Heart left ventricle (tissue), 16 donors: ENCODE measurements at regions not wholly inside any gene's neighbourhood (a gene's known extent, or its start where the extent isn't known, plus 50 kb on each side); places are given as distances from the start of the nearest gene placed in this dataset.

ENCODE experiments used
- ATAC-seq, 4 donors: fragments of 200-7000 bp; cut with Tn5 transposase; one replicate each; pipeline ENCODE4 v1.9.1; 2020 to 2022; ENCODE audit warnings: moderate library complexity in 4 of 4, mild to moderate bottlenecking in 3 of 4, moderate number of reproducible peaks in 1 of 4
- DNase-seq, 5 donors: peaks; one replicate each; pipeline ENCODE4 v3.0.0-alpha.2; 2020
- H3K27ac ChIP-seq, 12 donors: fragments of 200-600 bp; sonication (generic) in 4 of 12; one replicate each; pipeline versions ENCODE4 v1.5.0 to v1.8.0; 2016 to 2022; ENCODE audit warnings: mild to moderate bottlenecking in 2 of 12
- H3K27me3 ChIP-seq, 9 donors: fragments of 200-600 bp; sonication (generic) in 2 of 9; one replicate each; pipeline versions ENCODE4 v1.5.1 to v1.8.0; 2016 to 2022; ENCODE audit warnings: mild to moderate bottlenecking in 3 of 9
- H3K36me3 ChIP-seq, 9 donors: fragments of 200-600 bp; sonication (generic) in 2 of 9; one replicate each; pipeline versions ENCODE4 v1.5.0 to v1.8.0; 2018 to 2022; ENCODE audit warnings: mild to moderate bottlenecking in 2 of 9
- H3K4me1 ChIP-seq, 12 donors: fragments of 200-600 bp; sonication (generic) in 4 of 12; one replicate each; pipeline versions ENCODE4 v1.5.0 to v1.8.0; 2016 to 2022; ENCODE audit warnings: mild to moderate bottlenecking in 3 of 12
- H3K4me3 ChIP-seq, 12 donors: fragments of 200-600 bp; sonication (generic) in 4 of 12; one replicate each; pipeline versions ENCODE4 v1.5.0 to v1.8.0; 2017 to 2022; ENCODE audit warnings: mild to moderate bottlenecking in 9 of 12, moderate library complexity in 4 of 12
- H3K9me3 ChIP-seq, 12 donors: fragments of 200-600 bp; sonication (generic) in 4 of 12; one replicate each; pipeline versions ENCODE4 v1.5.0 to v1.8.0; 2016 to 2022; ENCODE audit warnings: mild to moderate bottlenecking in 1 of 12
- CTCF ChIP-seq, 12 donors: fragments of 200-600 bp; sonication (generic) in 4 of 12; IDR thresholded peaks; one replicate each; pipeline versions ENCODE4 v1.5.0 to v1.8.0; 2018 to 2022; ENCODE audit warnings: antibody characterized with exemption in 12 of 12, mild to moderate bottlenecking in 5 of 12
- POLR2A ChIP-seq, 2 donors: fragments of 450-650 bp; IDR thresholded peaks; one replicate each; pipeline ENCODE4 v1.6.1; 2017; ENCODE audit warnings: antibody characterized with exemption in 2 of 2, mild to moderate bottlenecking in 2 of 2, moderate library complexity in 2 of 2
- WGBS, 4 donors: extraction: QIAGEN DNeasy Blood & Tissue Kit in 2 of 4; methylation state at CpG; one replicate each; pipeline versions ENCODE4 v1.1.5 to v1.1.7; 2013 to 2018; 5-methylcytosine and 5-hydroxymethylcytosine counted together
- intact Hi-C, 10 donors: fragments of 100-400 bp; cut with DNase I; formaldehyde crosslinking; loops; one replicate each; pipeline versions ENCODE4 v1.11.1 to v1.14.2; 2022
- donor health status: ischemic (EF 13 %, LVEDD 7.1; RV severe dilation, severe dysfunction).
- donor health status: healthy with polysubstance abuse.
- donor health status: DM: no; HTN: yes; CAD: no.
- donor health status: DM: no; HTN: no; CAD: no.
- donor health status: ischemic (EF 25% LVEDD 6.9; RV normal size, moderate dysfunction).
- donor health status: ischemic (EF 25% LVEDD 5.7; RV mildly dilated, moderate dysfunction).
- donor health status: healthy.
- donor health status: DM: yes; HTN: yes; CAD: no.
- donor health status: ischemic (EF 35%, LVEDD 5.7; RV mildly dilated, moderate dysfunction).
- donor health status: nonischemic (EF 11% LVEDD 7.7; RV severe dilation, severe dysfunction).
- donor health status: DM: yes; HTN: yes; CAD: no.
- donor health status: PGD.
- donor health status: ischemic (EF 29% LVEDD 5.4; RV normal size, mild dysfunction).
- donor health status: nonischemic (EF 23%, LVEDD 6.1; RV moderate dilation, normal function).

DNA sequence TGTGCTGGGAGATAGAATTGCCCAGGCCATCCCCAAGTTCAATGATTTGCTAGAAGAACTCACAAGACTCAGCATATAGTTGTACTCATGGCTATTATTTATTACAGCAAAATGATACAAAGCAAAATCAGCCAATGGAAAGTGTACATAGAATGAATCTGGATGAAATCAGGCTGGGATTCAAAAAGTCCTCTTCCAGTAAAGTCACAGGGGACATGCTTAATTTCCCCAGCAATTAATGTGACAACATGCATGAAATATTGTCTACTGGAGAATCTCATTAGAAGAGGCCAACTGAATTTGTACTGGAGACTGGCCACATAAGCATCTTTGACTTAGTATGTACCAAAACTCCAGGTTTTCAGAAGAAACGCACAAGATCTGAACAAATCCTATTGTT lies 1043.1 kb downstream of the NAALADL2 start:
- H3K36me3 ChIP-seq = no peaks in the 10 kb centered on the region
- DNase-seq = no peak
- H3K9me3 ChIP-seq = peaks cover 0 to 5% (median 0%) of the 10 kb centered on the region in 12 donors
- no peak overlapping the region for H3K27ac ChIP-seq
- TF ChIP-seq CTCF (IDR thresholded peaks at IDR 0.05) (no peak), POLR2A (IDR thresholded peaks at IDR 0.05) (no peak)
- WGBS, 4 donors = 91 to 100% (median 96%) methylated on average over 1 of the region's 1 CpG
- no peaks in the 10 kb centered on the region for H3K27me3 ChIP-seq
- H3K4me1 ChIP-seq = no peaks in the 10 kb centered on the region
- intact Hi-C loops = no loop called here
- no peak for ATAC-seq
- H3K4me3 ChIP-seq = no peak overlapping the region

DNA sequence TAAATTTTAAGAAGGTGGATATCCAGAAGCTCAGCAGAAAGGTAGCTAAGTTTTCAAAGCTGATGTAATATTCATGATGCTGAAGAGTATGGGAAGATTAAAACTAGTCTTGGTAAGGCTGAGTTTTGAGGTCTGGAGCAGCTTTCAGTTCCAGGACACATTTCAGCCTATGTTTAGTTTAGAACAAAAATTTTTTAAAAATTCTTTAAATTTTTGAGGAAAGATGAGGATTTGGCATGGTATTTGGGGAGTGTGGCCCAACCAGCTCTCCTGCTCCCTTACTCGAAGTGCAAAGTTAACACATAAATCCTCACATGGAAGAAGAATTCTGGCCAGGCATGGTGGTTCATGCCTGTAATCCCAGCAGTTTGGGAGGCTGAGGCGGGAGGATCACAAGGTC lies 1039.1 kb downstream of the NAALADL2 start:
- 84 to 91% (median 89%) methylated on average over 2 of the region's 2 CpGs for WGBS, 4 donors
- intact Hi-C loops = no loop called here

GRCh38 chr3:175896655-175897054 lies 1037.5 kb downstream of the NAALADL2 start:
- no peak for TF ChIP-seq POLR2A (IDR thresholded peaks at IDR 0.05)
- no peaks in the 10 kb centered on the region for H3K4me1 ChIP-seq
- H3K27me3 ChIP-seq = no peaks in the 10 kb centered on the region
- no peaks in the 10 kb centered on the region for H3K36me3 ChIP-seq
- no peak overlapping the region for H3K4me3 ChIP-seq
- H3K9me3 ChIP-seq = peaks cover 0 to 12% (median 0%) of the 10 kb centered on the region in 12 donors
- no peak for ATAC-seq
- DNase-seq = no peak
- intact Hi-C loops = no loop called here
- no peak overlapping the region for H3K27ac ChIP-seq
- 75 to 83% (median 80%) methylated on average over 2 of the region's 2 CpGs for WGBS, 4 donors

More for the DNA sequence above, 1039.1 kb downstream of the NAALADL2 start:
- no peak overlapping the region for H3K27ac ChIP-seq
- H3K27me3 ChIP-seq = no peaks in the 10 kb centered on the region
- peaks cover 0 to 12% (median 0%) of the 10 kb centered on the region in 12 donors for H3K9me3 ChIP-seq
- no peaks in the 10 kb centered on the region for H3K36me3 ChIP-seq
- no peak for TF ChIP-seq POLR2A (IDR thresholded peaks at IDR 0.05)
- TF ChIP-seq CTCF (IDR thresholded peaks at IDR 0.05) = no peak
- H3K4me1 ChIP-seq = no peaks in the 10 kb centered on the region
- DNase-seq (no peak), ATAC-seq (no peak)
- H3K4me3 ChIP-seq = no peak overlapping the region

GRCh38 chr3:175895731-175896130 lies 1036.6 kb downstream of the NAALADL2 start:
- Histone ChIP-seq H3K4me3 (no peak overlapping the region), H3K36me3 (no peaks in the 10 kb centered on the region), H3K27me3 (no peaks in the 10 kb centered on the region), H3K4me1 (no peaks in the 10 kb centered on the region), H3K9me3 (peaks cover 0 to 12% (median 0%) of the 10 kb centered on the region in 12 donors), H3K27ac (no peak overlapping the region)
- ATAC-seq = no peak
- TF ChIP-seq POLR2A (IDR thresholded peaks at IDR 0.05) (no peak), CTCF (IDR thresholded peaks at IDR 0.05) (no peak)
- intact Hi-C loops = no loop called here
- no peak for DNase-seq
- WGBS, 4 donors = 79 to 96% (median 94%) methylated on average over 1 of the region's 1 CpG

GRCh38 chr3:175893566-175893965 lies 1034.4 kb downstream of the NAALADL2 start:
- no peak overlapping the region for H3K27ac ChIP-seq
- H3K27me3 ChIP-seq = no peaks in the 10 kb centered on the region
- DNase-seq (no peak), ATAC-seq (no peak)
- WGBS, 4 donors = 40 to 48% (median 45%) methylated on average over 5 of the region's 5 CpGs
- no peaks in the 10 kb centered on the region for H3K4me1 ChIP-seq
- intact Hi-C loops = no loop called here
- TF ChIP-seq CTCF (IDR thresholded peaks at IDR 0.05) (no peak), POLR2A (IDR thresholded peaks at IDR 0.05) (no peak)
- no peaks in the 10 kb centered on the region for H3K36me3 ChIP-seq
- peaks cover 0 to 12% (median 0%) of the 10 kb centered on the region in 12 donors for H3K9me3 ChIP-seq
- H3K4me3 ChIP-seq = no peak overlapping the region
